ENCODE measurements at regions not wholly inside any gene's neighbourhood (a gene's known extent, or its start where the extent isn't known, plus 50 kb on each side); places are given as distances from the start of the nearest gene placed in this dataset.

- no peak for TF ChIP-seq REST (IDR thresholded peaks at IDR 0.05)
Measured at GRCh38 chr13:81025091-81025490, 684.2 kb upstream of the SPRY2 start (continued).

- H3K27ac ChIP-seq (ENCODE audit: low read depth in 1 of 2, low read length in 2 of 2) = no peak overlapping the region
- peaks cover 0 to 9% (median 1%) of the 10 kb centered on the region in 4 donors for H3K4me1 ChIP-seq (ENCODE audit: control insufficient read depth in 4 of 4, insufficient read depth in 4 of 4, low read length in 3 of 4)
- H3K9ac ChIP-seq (ENCODE audit: low read depth in 1 of 2, low read length in 2 of 2) = no peak overlapping the region
- TF ChIP-seq NR2F2 (IDR thresholded peaks at IDR 0.05) (no peak), RAD21 (IDR thresholded peaks at IDR 0.05) (no peak), FOXA1 (IDR thresholded peaks at IDR 0.05) (no peak), GABPA (IDR thresholded peaks at IDR 0.05 in 1 of 2, conservative IDR thresholded peaks at IDR 0.05 in 1 of 2) (no peak), ZBTB33 (IDR thresholded peaks at IDR 0.05) (no peak), CTCF (IDR thresholded peaks at IDR 0.05; ENCODE audit: low read depth, low read length, missing input control) (no peak), YY1 (IDR thresholded peaks at IDR 0.05) (no peak), HNF4A (conservative IDR thresholded peaks at IDR 0.05) (peak; percentile 66 to 77), HNF4G (IDR thresholded peaks at IDR 0.05) (peak; percentile 23), MAX (IDR thresholded peaks at IDR 0.05) (no peak), SP1 (IDR thresholded peaks at IDR 0.05) (peak; percentile 50), RXRA (IDR thresholded peaks at IDR 0.05) (peak; percentile 43 to 58), JUND (IDR thresholded peaks at IDR 0.05) (no peak), FOXA2 (IDR thresholded peaks at IDR 0.05) (peak; percentile 50), REST (IDR thresholded peaks at IDR 0.05) (no peak), TAF1 (conservative IDR thresholded peaks at IDR 0.05) (no peak)
- 45% methylated on average over 5 of the region's 5 CpGs for WGBS
- H3K9me3 ChIP-seq (ENCODE audit: control insufficient read depth in 4 of 4, low read length in 3 of 4) = no peaks in the 10 kb centered on the region
- H3K27me3 ChIP-seq (ENCODE audit: control insufficient read depth in 4 of 4, insufficient read depth in 4 of 4, low read length in 3 of 4) = no peaks in the 10 kb centered on the region
- no peak for DNase-seq (ENCODE audit: low spot score)
- H3K36me3 ChIP-seq (ENCODE audit: control insufficient read depth in 4 of 4, insufficient read depth in 3 of 4, low read depth in 1 of 4, low read length in 3 of 4) = no peaks in the 10 kb centered on the region
- H3K4me3 ChIP-seq (ENCODE audit: low read depth in 1 of 3, low read length in 3 of 3) = no peak overlapping the region
Measured at GRCh38 chr13:81021284-81021840, 680.4 kb upstream of the SPRY2 start.
